ENCODE measurements at regions not wholly inside any gene's neighbourhood (a gene's known extent, or its start where the extent isn't known, plus 50 kb on each side); places are given as distances from the start of the nearest gene placed in this dataset.
"Not testable (repeated sequence)": the region's sequence is repeated elsewhere in the genome, so short reads cannot be mapped to it uniquely, and the experiment has no call there.

- no peak for FAIRE-seq
Observed at GRCh38 chr2:234373481-234374149, 123.3 kb downstream of the ARL4C start.

GRCh38 chr2:234373060-234373459 lies 123.8 kb downstream of the ARL4C start:
- no peak for FAIRE-seq

- FAIRE-seq = no peak
Observed at GRCh38 chr2:234372506-234372905, 124.4 kb downstream of the ARL4C start.

GRCh38 chr2:234368861-234369261 lies 128.0 kb downstream of the ARL4C start:
- FAIRE-seq = no peak

- FAIRE-seq = no peak
Observed at GRCh38 chr2:234366891-234367290, 130.0 kb downstream of the ARL4C start.

GRCh38 chr2:234364661-234365060 lies 132.2 kb downstream of the ARL4C start:
- peak; percentile 39 for FAIRE-seq

- FAIRE-seq = peak; percentile 37
Observed at GRCh38 chr2:234363647-234364294, 133.1 kb downstream of the ARL4C start.

- FAIRE-seq = peak; percentile 98
Observed at GRCh38 chr2:234363011-234363487, 133.8 kb downstream of the ARL4C start.

- not testable (repeated sequence) for FAIRE-seq
Observed at GRCh38 chr2:234360313-234360975, 136.4 kb downstream of the ARL4C start.

GRCh38 chr2:234357666-234358065 lies 139.2 kb downstream of the ARL4C start:
- FAIRE-seq = no peak

- no peak for FAIRE-seq
Observed at GRCh38 chr2:234355808-234356365, 141.0 kb downstream of the ARL4C start.

GRCh38 chr2:234355021-234355720 lies 141.7 kb downstream of the ARL4C start:
- FAIRE-seq = no peak

- FAIRE-seq = no peak
Observed at GRCh38 chr2:234352270-234352669, 144.6 kb downstream of the ARL4C start.

GRCh38 chr2:234351866-234352265 lies 145.0 kb downstream of the ARL4C start:
- FAIRE-seq = not testable (repeated sequence)

- no peak for FAIRE-seq
Observed at GRCh38 chr2:234348081-234348480, 148.8 kb downstream of the ARL4C start.

GRCh38 chr2:234345921-234346320 lies 151.0 kb downstream of the ARL4C start:
- no peak for FAIRE-seq

- no peak for FAIRE-seq
Observed at GRCh38 chr2:234344012-234344411, 152.9 kb downstream of the ARL4C start.

- FAIRE-seq = no peak
Observed at GRCh38 chr2:234343372-234343771, 153.5 kb downstream of the ARL4C start.

- no peak for FAIRE-seq
Observed at GRCh38 chr2:234341306-234341985, 155.4 kb downstream of the ARL4C start.

- no peak for FAIRE-seq
Observed at GRCh38 chr2:234339501-234339900, 157.4 kb downstream of the ARL4C start.

GRCh38 chr2:234339011-234339410 lies 157.9 kb downstream of the ARL4C start:
- FAIRE-seq = no peak

GRCh38 chr2:234335661-234336228 lies 161.1 kb downstream of the ARL4C start:
- FAIRE-seq = no peak
